H1 (cell line): ENCODE measurements at regions not wholly inside any gene's neighbourhood (a gene's known extent, or its start where the extent isn't known, plus 50 kb on each side); places are given as distances from the start of the nearest gene placed in this dataset.

ENCODE experiments used
- EP300 ChIP-seq, 2 experiments: IDR thresholded peaks; 1 replicate in 1 of 2; 2 replicates in 1 of 2; pipeline ENCODE4 v1.6.1; 2011 to 2012; ENCODE audit warnings: low read depth in 2 of 2, low read length in 2 of 2, mild to moderate bottlenecking in 2 of 2, borderline replicate concordance in 1 of 2, inconsistent platforms in 1 of 2, moderate library complexity in 1 of 2
- MAX ChIP-seq: IDR thresholded peaks from 2 replicates; pipeline ENCODE4 v1.6.1; 2012; ENCODE audit warnings: inconsistent platforms
- POLR2A ChIP-seq, 2 experiments: IDR thresholded peaks; 1 replicate in 1 of 2; 2 replicates in 1 of 2; pipeline ENCODE4 v1.6.1; 2011; ENCODE audit warnings: low read depth in 2 of 2, low read length in 2 of 2, mild to moderate bottlenecking in 2 of 2; ENCODE audit errors: control extremely low read depth in 1 of 2
- SIN3A ChIP-seq, 2 experiments: IDR thresholded peaks in 1 of 2; conservative IDR thresholded peaks in 1 of 2; 2 replicates each; pipeline ENCODE4 v1.6.1; 2011 to 2012; ENCODE audit warnings: low read length in 2 of 2, improper control_type of control experiment in 1 of 2, low read depth in 1 of 2, mild to moderate bottlenecking in 1 of 2
- SUZ12 ChIP-seq: fragments of 200-600 bp; sonication (generic); IDR thresholded peaks from 2 replicates; pipeline ENCODE4 v1.6.1; 2012; ENCODE audit warnings: mild to moderate bottlenecking, inconsistent platforms, low read length, moderate library complexity, mixed read lengths
- TAF1 ChIP-seq: IDR thresholded peaks from 2 replicates; pipeline ENCODE4 v1.6.1; 2011; ENCODE audit warnings: mild to moderate bottlenecking, low read depth, low read length

GRCh38 chrX:23185951-23186350 is 148.7 kb upstream of the PTCHD1 start:
- TF ChIP-seq SIN3A (conservative IDR thresholded peaks at IDR 0.05 in 1 of 2, IDR thresholded peaks at IDR 0.05 in 1 of 2; ENCODE audit: low read depth in 1 of 2, low read length in 2 of 2) (no peak), POLR2A (IDR thresholded peaks at IDR 0.05; ENCODE audit: control extremely low read depth in 1 of 2, low read depth in 2 of 2, low read length in 2 of 2) (no peak), TAF1 (no peak), SUZ12 (no peak), EP300 (IDR thresholded peaks at IDR 0.05; ENCODE audit: borderline replicate concordance in 1 of 2, low read depth in 2 of 2, low read length in 2 of 2) (no peak), MAX (no peak)
